Upper lobe of left lung (tissue), 4 donors: ENCODE measurements at regions not wholly inside any gene's neighbourhood (a gene's known extent, or its start where the extent isn't known, plus 50 kb on each side); places are given as distances from the start of the nearest gene placed in this dataset.

Experiments
- POLR2A ChIP-seq, 4 donors: fragments of 450-650 bp; IDR thresholded peaks; one replicate each; pipeline ENCODE4 v1.5.1; 2016 to 2017; ENCODE audit warnings: antibody characterized with exemption in 4 of 4, mild to moderate bottlenecking in 2 of 4
- POLR2AphosphoS5 ChIP-seq, 2 donors: sonication (generic); formaldehyde crosslinking; IDR thresholded peaks; one replicate each; pipeline ENCODE4 v1.5.1; 2017; ENCODE audit warnings: antibody characterized with exemption in 2 of 2
- TF ChIP-seq, protein P1 (sequence below), 6 experiments: fragments of 450-650 bp in 4 of 6; fragments of 200-600 bp in 2 of 6; sonication (generic) in 2 of 6; IDR thresholded peaks; one replicate each; pipeline ENCODE4 v1.5.1; 2016 to 2019; ENCODE audit warnings: antibody characterized with exemption in 6 of 6

DNA sequence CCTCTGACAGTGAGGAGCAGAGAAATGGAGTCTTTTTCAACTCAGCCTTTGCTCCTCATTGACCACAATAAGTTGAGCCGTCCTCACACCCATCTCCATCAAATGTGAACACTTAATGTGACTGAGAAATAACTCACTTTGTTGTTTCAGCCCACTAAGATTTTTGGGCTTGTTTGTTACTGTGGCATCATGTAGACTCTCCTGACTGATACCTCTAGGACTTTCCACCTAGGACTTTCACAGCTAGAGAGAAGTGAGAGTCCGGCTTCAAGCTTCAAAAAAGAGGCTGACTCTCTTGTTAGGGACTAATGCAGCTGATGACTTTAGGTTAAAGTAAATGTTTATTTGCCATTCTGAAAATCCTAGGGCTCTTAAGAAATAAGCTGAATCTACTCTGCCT lies 435.0 kb downstream of the TMEM114 start:
- TF ChIP-seq, protein P1, sequence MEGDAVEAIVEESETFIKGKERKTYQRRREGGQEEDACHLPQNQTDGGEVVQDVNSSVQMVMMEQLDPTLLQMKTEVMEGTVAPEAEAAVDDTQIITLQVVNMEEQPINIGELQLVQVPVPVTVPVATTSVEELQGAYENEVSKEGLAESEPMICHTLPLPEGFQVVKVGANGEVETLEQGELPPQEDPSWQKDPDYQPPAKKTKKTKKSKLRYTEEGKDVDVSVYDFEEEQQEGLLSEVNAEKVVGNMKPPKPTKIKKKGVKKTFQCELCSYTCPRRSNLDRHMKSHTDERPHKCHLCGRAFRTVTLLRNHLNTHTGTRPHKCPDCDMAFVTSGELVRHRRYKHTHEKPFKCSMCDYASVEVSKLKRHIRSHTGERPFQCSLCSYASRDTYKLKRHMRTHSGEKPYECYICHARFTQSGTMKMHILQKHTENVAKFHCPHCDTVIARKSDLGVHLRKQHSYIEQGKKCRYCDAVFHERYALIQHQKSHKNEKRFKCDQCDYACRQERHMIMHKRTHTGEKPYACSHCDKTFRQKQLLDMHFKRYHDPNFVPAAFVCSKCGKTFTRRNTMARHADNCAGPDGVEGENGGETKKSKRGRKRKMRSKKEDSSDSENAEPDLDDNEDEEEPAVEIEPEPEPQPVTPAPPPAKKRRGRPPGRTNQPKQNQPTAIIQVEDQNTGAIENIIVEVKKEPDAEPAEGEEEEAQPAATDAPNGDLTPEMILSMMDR (IDR thresholded peaks at IDR 0.05) = no peak
- TF ChIP-seq POLR2A (IDR thresholded peaks at IDR 0.05) (no peak), POLR2AphosphoS5 (IDR thresholded peaks at IDR 0.05) (no peak)
